ENCODE measurements at regions not wholly inside any gene's neighbourhood (a gene's known extent, or its start where the extent isn't known, plus 50 kb on each side); places are given as distances from the start of the nearest gene placed in this dataset.

GRCh38 chr5:110115503-110115902 lies 425.8 kb downstream of the MAN2A1 start:
- WGBS, 3 donors = 77 to 92% (median 77%) methylated on average over 3 of the region's 3 CpGs
- no peak for ATAC-seq
- no peaks in the 10 kb centered on the region for H3K36me3 ChIP-seq (ENCODE audit: insufficient read depth in 1 of 2, low read depth in 1 of 2)
- peaks cover 4% of the 10 kb centered on the region for H3K9me3 ChIP-seq
- H3K27me3 ChIP-seq (ENCODE audit: insufficient read depth in 3 of 3, low read length in 2 of 3) = no peaks in the 10 kb centered on the region
- no peaks in the 10 kb centered on the region for H3K4me1 ChIP-seq
- DNase-seq = no peak
- no peak for TF ChIP-seq CTCF (IDR thresholded peaks at IDR 0.05)
- no peak overlapping the region for H3K27ac ChIP-seq
- H3K4me3 ChIP-seq = no peak overlapping the region
- intact Hi-C loops (cut with DNase I) = no loop called here

- intact Hi-C loops (cut with DNase I) = no loop called here
Observed at GRCh38 chr5:110116539-110116938, 426.8 kb downstream of the MAN2A1 start.

GRCh38 chr5:110134963-110135935 lies 445.5 kb downstream of the MAN2A1 start:
- H3K36me3 ChIP-seq (ENCODE audit: insufficient read depth in 1 of 2, low read depth in 1 of 2) = no peaks in the 10 kb centered on the region
- H3K4me3 ChIP-seq = no peak overlapping the region
- intact Hi-C loops (cut with DNase I) = no loop called here
- no peak overlapping the region for H3K27ac ChIP-seq
- no peaks in the 10 kb centered on the region for H3K27me3 ChIP-seq (ENCODE audit: insufficient read depth in 3 of 3, low read length in 2 of 3)
- no peak for TF ChIP-seq CTCF (IDR thresholded peaks at IDR 0.05)
- DNase-seq (no peak), ATAC-seq (no peak)
- WGBS, 3 donors = 82 to 86% (median 83%) methylated on average over 11 of the region's 11 CpGs
- no peaks in the 10 kb centered on the region for H3K4me1 ChIP-seq
- no peaks in the 10 kb centered on the region for H3K9me3 ChIP-seq

More at GRCh38 chr5:110116539-110116938, 426.8 kb downstream of the MAN2A1 start:
- no peak overlapping the region for H3K4me3 ChIP-seq
- ATAC-seq (no peak), DNase-seq (no peak)
- H3K4me1 ChIP-seq = no peaks in the 10 kb centered on the region
- H3K36me3 ChIP-seq (ENCODE audit: insufficient read depth in 1 of 2, low read depth in 1 of 2) = no peaks in the 10 kb centered on the region
- whole genome bisulfite sequencing, 3 donors = 84 to 92% (median 86%) methylated on average over 1 of the region's 1 CpG
- TF ChIP-seq CTCF (IDR thresholded peaks at IDR 0.05) = no peak
- H3K27ac ChIP-seq = no peak overlapping the region
- no peaks in the 10 kb centered on the region for H3K27me3 ChIP-seq (ENCODE audit: insufficient read depth in 3 of 3, low read length in 2 of 3)
- peaks cover 4% of the 10 kb centered on the region for H3K9me3 ChIP-seq

- TF ChIP-seq CTCF (IDR thresholded peaks at IDR 0.05) = no peak
- Histone ChIP-seq H3K27ac (no peak overlapping the region), H3K4me1 (no peaks in the 10 kb centered on the region), H3K36me3 (ENCODE audit: insufficient read depth in 1 of 2, low read depth in 1 of 2) (no peaks in the 10 kb centered on the region), H3K27me3 (ENCODE audit: insufficient read depth in 3 of 3, low read length in 2 of 3) (no peaks in the 10 kb centered on the region), H3K9me3 (no peaks in the 10 kb centered on the region), H3K4me3 (no peak overlapping the region)
- 74 to 79% (median 77%) methylated on average over 5 of the region's 5 CpGs for WGBS, 3 donors
- ATAC-seq (no peak), DNase-seq (no peak)
- intact Hi-C loops (cut with DNase I) = no loop called here
Observed at GRCh38 chr5:110150199-110150598, 460.5 kb downstream of the MAN2A1 start.

Data from psoas muscle (tissue), 7 donors.